SK-N-SH (cell line): ENCODE measurements at regions not wholly inside any gene's neighbourhood (a gene's known extent, or its start where the extent isn't known, plus 50 kb on each side); places are given as distances from the start of the nearest gene placed in this dataset.

ENCODE experiments used
- SIN3A ChIP-seq: IDR thresholded peaks from 2 replicates; pipeline ENCODE4 v1.6.1; 2012; ENCODE audit warnings: low read depth, mild to moderate bottlenecking, low read length, moderate library complexity, borderline replicate concordance
- TAF1 ChIP-seq: IDR thresholded peaks from 2 replicates; pipeline ENCODE4 v1.6.1; 2012; ENCODE audit warnings: low read depth, mild to moderate bottlenecking, low read length, moderate library complexity, borderline replicate concordance
- TF ChIP-seq, protein P1 (sequence below): fragments of 200-600 bp; sonication (generic); IDR thresholded peaks from 2 replicates; pipeline ENCODE4 v1.6.1; 2017; ENCODE audit warnings: antibody characterized with exemption, mild to moderate bottlenecking, moderate library complexity

DNA sequence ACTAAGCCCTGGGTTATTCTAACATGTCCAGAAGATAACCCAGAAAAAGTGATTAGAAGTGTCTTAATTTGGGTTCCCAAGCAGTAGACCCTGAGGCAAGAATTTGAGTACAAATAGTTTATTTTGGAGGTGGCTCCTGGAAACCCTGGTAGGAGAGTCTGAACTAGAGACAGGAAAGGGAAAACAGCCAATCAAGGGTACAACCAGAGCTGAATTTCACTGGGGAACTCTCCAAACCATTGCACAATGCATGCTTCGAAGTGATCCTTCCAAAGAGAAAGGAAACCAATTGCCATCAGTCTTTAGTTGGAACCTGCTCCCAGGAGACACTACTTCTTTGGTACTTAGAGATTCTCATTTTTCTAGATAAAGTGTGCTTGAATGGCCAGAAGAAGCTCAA lies 361.5 kb downstream of the MBD2 start:
- TF ChIP-seq, protein P1, sequence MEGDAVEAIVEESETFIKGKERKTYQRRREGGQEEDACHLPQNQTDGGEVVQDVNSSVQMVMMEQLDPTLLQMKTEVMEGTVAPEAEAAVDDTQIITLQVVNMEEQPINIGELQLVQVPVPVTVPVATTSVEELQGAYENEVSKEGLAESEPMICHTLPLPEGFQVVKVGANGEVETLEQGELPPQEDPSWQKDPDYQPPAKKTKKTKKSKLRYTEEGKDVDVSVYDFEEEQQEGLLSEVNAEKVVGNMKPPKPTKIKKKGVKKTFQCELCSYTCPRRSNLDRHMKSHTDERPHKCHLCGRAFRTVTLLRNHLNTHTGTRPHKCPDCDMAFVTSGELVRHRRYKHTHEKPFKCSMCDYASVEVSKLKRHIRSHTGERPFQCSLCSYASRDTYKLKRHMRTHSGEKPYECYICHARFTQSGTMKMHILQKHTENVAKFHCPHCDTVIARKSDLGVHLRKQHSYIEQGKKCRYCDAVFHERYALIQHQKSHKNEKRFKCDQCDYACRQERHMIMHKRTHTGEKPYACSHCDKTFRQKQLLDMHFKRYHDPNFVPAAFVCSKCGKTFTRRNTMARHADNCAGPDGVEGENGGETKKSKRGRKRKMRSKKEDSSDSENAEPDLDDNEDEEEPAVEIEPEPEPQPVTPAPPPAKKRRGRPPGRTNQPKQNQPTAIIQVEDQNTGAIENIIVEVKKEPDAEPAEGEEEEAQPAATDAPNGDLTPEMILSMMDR: no peak
- TF ChIP-seq TAF1: no peak
- TF ChIP-seq SIN3A: no peak
